Panc1 (cell line): ENCODE measurements at regions not wholly inside any gene's neighbourhood (a gene's known extent, or its start where the extent isn't known, plus 50 kb on each side); places are given as distances from the start of the nearest gene placed in this dataset.

Experiments used
- ATAC-seq: fragments of 200-7000 bp; cut with Tn5 transposase; 2 replicates; pipeline ENCODE4 v1.9.1; 2020; ENCODE audit warnings: mild to moderate bottlenecking, moderate library complexity
- BruUV-seq: library from RNA; stranded (reverse); fragments of 400-500 nt; replicated peaks from 2 replicates; lab custom pipeline; 2021; lab: Mats Ljungman, UMichigan
- CTCF ChIA-PET: fragments of 300-600 bp; sonication (Branson Sonifier 250); formaldehyde crosslinking; loops from one replicate; lab custom pipeline; 2022; ENCODE audit warnings: antibody characterized with exemption; lab: Charles Lee
- POLR2A ChIA-PET: fragments of 300-600 bp; sonication (Branson Sonifier 250); formaldehyde crosslinking; loops from one replicate; lab custom pipeline; 2022; ENCODE audit warnings: antibody characterized with exemption; lab: Charles Lee
- DNase-seq: peaks from one replicate; pipeline ENCODE4 v3.0.0-alpha.2; 2010; ENCODE audit warnings: low read depth, low spot score
- H3K27ac ChIP-seq: 2 replicates; pipeline ENCODE4 v1.5.1; 2011; ENCODE audit warnings: mild to moderate bottlenecking, low read length, inconsistent platforms
- H3K27me3 ChIP-seq: fragments of 200-500 bp; sonication (Bioruptor generic); 2 replicates; pipeline ENCODE4 v1.6.0; 2014; ENCODE audit warnings: low read length, inconsistent platforms; ENCODE audit not compliant: control insufficient read depth, insufficient read depth
- H3K36me3 ChIP-seq: fragments of 200-500 bp; sonication (Bioruptor generic); 2 replicates; pipeline ENCODE4 v1.5.1; 2014; ENCODE audit warnings: inconsistent platforms, mild to moderate bottlenecking, low read length, moderate library complexity; ENCODE audit not compliant: control insufficient read depth, insufficient read depth
- H3K4me1 ChIP-seq: 2 replicates; pipeline ENCODE4 v1.5.1; 2011; ENCODE audit warnings: inconsistent platforms, mild to moderate bottlenecking, low read length, moderate library complexity; ENCODE audit not compliant: control insufficient read depth, insufficient read depth
- H3K4me3 ChIP-seq, 2 experiments: 2 replicates each; pipeline ENCODE4 v1.5.1; 2011 to 2012; ENCODE audit warnings: low read depth in 2 of 2, low read length in 2 of 2, mild to moderate bottlenecking in 2 of 2, inconsistent platforms in 1 of 2, moderate library complexity in 1 of 2
- H3K9me3 ChIP-seq: fragments of 200-500 bp; sonication (Bioruptor generic); 2 replicates; pipeline ENCODE4 v1.5.1; 2014; ENCODE audit warnings: low read depth, mild to moderate bottlenecking, inconsistent platforms, low read length, moderate library complexity; ENCODE audit not compliant: control insufficient read depth, insufficient read depth
- CTCF ChIP-seq: fragments of 450-650 bp; IDR thresholded peaks from 2 replicates; pipeline ENCODE4 v1.5.1; 2017; ENCODE audit warnings: mild to moderate bottlenecking
- POLR2AphosphoS5 ChIP-seq: IDR thresholded peaks from 2 replicates; pipeline ENCODE4 v1.6.1; 2012; ENCODE audit warnings: mild to moderate bottlenecking, low read depth, low read length, moderate library complexity
- REST ChIP-seq, 2 experiments: IDR thresholded peaks; 2 replicates each; pipeline ENCODE4 v1.6.1; 2011 to 2012; ENCODE audit warnings: low read depth in 2 of 2, control low read depth in 1 of 2, low read length in 1 of 2, mild to moderate bottlenecking in 1 of 2, moderate library complexity in 1 of 2; ENCODE audit not compliant: insufficient read depth in 1 of 2
- SIN3A ChIP-seq: IDR thresholded peaks from 2 replicates; pipeline ENCODE4 v1.6.1; 2012; ENCODE audit warnings: low read depth, mild to moderate bottlenecking, low read length, moderate library complexity, borderline replicate concordance; ENCODE audit not compliant: insufficient read depth
- TCF7L2 ChIP-seq: IDR thresholded peaks from 2 replicates; pipeline ENCODE4 v1.6.1; 2011; ENCODE audit warnings: mild to moderate bottlenecking, low read depth, low read length, inconsistent platforms
- in situ Hi-C: cut with HindIII; loops from 2 replicates; pipeline ENCODE4 v1.10.0; 2016; ENCODE audit warnings: low sequenced_read_pairs, low pct_unique_long_range_greater_than_20kb
- intact Hi-C: fragments of 100-400 bp; cut with micrococcal nuclease; formaldehyde crosslinking; loops from one replicate; pipeline ENCODE4 v1.10.0; 2022; ENCODE audit not compliant: unreplicated experiment

GRCh38 chr11:128045094-128045725 lies 542.1 kb downstream of the ETS1 start:
- Histone ChIP-seq H3K4me3 (no peak overlapping the region), H3K27me3 (no peaks in the 10 kb centered on the region; the same call in 1 of the 2 replicates), H3K9me3 (no peaks in the 10 kb centered on the region), H3K36me3 (no peaks in the 10 kb centered on the region), H3K4me1 (no peaks in the 10 kb centered on the region; the same call in 1 of the 2 replicates), H3K27ac (no peak overlapping the region)
- TF ChIP-seq CTCF (no peak), POLR2AphosphoS5 (no peak), SIN3A (no peak)
- no TSS peak for BruUV-seq
- in situ Hi-C loops (no loop called here), intact Hi-C loops (no loop called here)
- ChIA-PET POLR2A (no interaction called here), CTCF (interaction anchor here (0.8 kb wide), 1 partner anchor 245 kb away, joined by 4 read pairs; no protein-coding TSS in a partner anchor)
- no peak for ATAC-seq
- DNase-seq = no peak

GRCh38 chr11:128042290-128042751 lies 545.0 kb downstream of the ETS1 start:
- no peak for DNase-seq
- in situ Hi-C loops (no loop called here), intact Hi-C loops (no loop called here)
- ATAC-seq = no peak
- POLR2A ChIA-PET = no interaction called here
- H3K36me3 ChIP-seq = no peaks in the 10 kb centered on the region
- no peaks in the 10 kb centered on the region; the same call in 1 of the 2 replicates for H3K27me3 ChIP-seq
- no TSS peak for BruUV-seq
- no peak overlapping the region for H3K27ac ChIP-seq
- CTCF ChIA-PET = interaction anchor here (0.9 kb wide), 1 partner anchor 590 kb away, joined by 3 read pairs; no protein-coding TSS in a partner anchor
- no peaks in the 10 kb centered on the region for H3K9me3 ChIP-seq
- no peak overlapping the region for H3K4me3 ChIP-seq
- no peaks in the 10 kb centered on the region; the same call in 1 of the 2 replicates for H3K4me1 ChIP-seq
- no peak for TF ChIP-seq POLR2AphosphoS5
- TF ChIP-seq SIN3A = no peak
- no peak for TF ChIP-seq TCF7L2
- TF ChIP-seq REST (IDR thresholded peaks at IDR 0.05; ENCODE audit: insufficient read depth in 1 of 2, low read depth in 2 of 2, low read length in 1 of 2) = no peak
- TF ChIP-seq CTCF = no peak
